Thyroid gland (tissue), 4 donors: ENCODE measurements at regions not wholly inside any gene's neighbourhood (a gene's known extent, or its start where the extent isn't known, plus 50 kb on each side); places are given as distances from the start of the nearest gene placed in this dataset.

ENCODE experiments used
- DNase-seq, 2 donors: peaks; one replicate each; pipeline ENCODE4 v3.0.0-alpha.2; 2019
- H3K27ac ChIP-seq, 3 donors: fragments of 200-600 bp; sonication (generic); 1 replicate in 2 of 3; 2 replicates in 1 of 3; pipeline ENCODE4 v1.5.1; 2016 to 2019; ENCODE audit warnings: mild to moderate bottlenecking in 1 of 3, moderate library complexity in 1 of 3
- H3K27me3 ChIP-seq: fragments of 200-600 bp; sonication (generic); one replicate; pipeline ENCODE4 v1.5.1; 2019
- H3K36me3 ChIP-seq, 2 donors: fragments of 200-600 bp; sonication (generic); one replicate each; pipeline ENCODE4 v1.5.1; 2016 to 2019
- H3K4me1 ChIP-seq, 2 donors: fragments of 200-600 bp; sonication (generic); one replicate each; pipeline ENCODE4 v1.5.1; 2017 to 2019
- H3K4me3 ChIP-seq, 3 donors: fragments of 200-600 bp; sonication (generic); replicated peaks in 1 of 3; 1 replicate in 2 of 3; 2 replicates in 1 of 3; pipeline ENCODE4 v1.5.1; 2016; ENCODE audit warnings: mild to moderate bottlenecking in 1 of 3
- H3K9me3 ChIP-seq: fragments of 200-600 bp; sonication (generic); one replicate; pipeline ENCODE4 v1.5.1; 2017
- POLR2A ChIP-seq, 2 donors: fragments of 450-650 bp; IDR thresholded peaks; one replicate each; pipeline ENCODE4 v1.6.1; 2017; ENCODE audit warnings: antibody characterized with exemption in 2 of 2, mild to moderate bottlenecking in 2 of 2, moderate library complexity in 1 of 2
- WGBS, 2 donors: methylation state at CpG; one replicate each; pipeline ENCODE4 v1.1.5; 2017; 5-methylcytosine and 5-hydroxymethylcytosine counted together
- intact Hi-C: fragments of 100-400 bp; cut with DNase I; formaldehyde crosslinking; loops from one replicate; pipeline ENCODE4 v1.15.1; 2023
- TF ChIP-seq, protein P1 (sequence below), 6 experiments: fragments of 200-600 bp in 3 of 6; fragments of 450-650 bp in 3 of 6; sonication (generic) in 3 of 6; IDR thresholded peaks; one replicate each; pipeline ENCODE4 v1.5.1; 2016 to 2019; ENCODE audit warnings: antibody characterized with exemption in 6 of 6, mild to moderate bottlenecking in 2 of 6, inconsistent platforms in 1 of 6, moderate library complexity in 1 of 6

DNA sequence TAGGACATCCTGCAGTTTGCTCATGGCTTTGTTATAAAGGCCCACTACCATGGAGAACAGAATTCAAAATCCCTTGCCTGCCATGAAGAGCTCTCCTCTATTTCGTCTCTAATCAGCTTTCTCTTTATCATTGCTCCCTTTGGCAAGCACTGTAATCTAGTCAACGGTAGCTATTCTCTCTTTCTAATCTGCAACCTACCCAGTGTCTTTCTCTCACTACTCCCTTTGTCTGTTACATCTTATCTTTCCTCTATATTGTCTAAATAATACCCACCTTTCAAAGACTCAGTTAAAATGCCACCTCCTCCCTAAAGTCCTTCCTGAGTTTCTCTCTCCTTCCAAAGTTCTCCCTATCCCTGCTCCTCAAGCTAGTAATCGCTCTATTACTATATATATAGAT is 108.1 kb downstream of the FZD1 start:
- Histone ChIP-seq H3K27ac (no peak overlapping the region), H3K36me3 (no peaks in the 10 kb centered on the region), H3K4me1 (no peaks in the 10 kb centered on the region), H3K4me3 (no peak overlapping the region), H3K9me3 (no peaks in the 10 kb centered on the region), H3K27me3 (no peaks in the 10 kb centered on the region)
- no peak for DNase-seq
- TF ChIP-seq, protein P1, sequence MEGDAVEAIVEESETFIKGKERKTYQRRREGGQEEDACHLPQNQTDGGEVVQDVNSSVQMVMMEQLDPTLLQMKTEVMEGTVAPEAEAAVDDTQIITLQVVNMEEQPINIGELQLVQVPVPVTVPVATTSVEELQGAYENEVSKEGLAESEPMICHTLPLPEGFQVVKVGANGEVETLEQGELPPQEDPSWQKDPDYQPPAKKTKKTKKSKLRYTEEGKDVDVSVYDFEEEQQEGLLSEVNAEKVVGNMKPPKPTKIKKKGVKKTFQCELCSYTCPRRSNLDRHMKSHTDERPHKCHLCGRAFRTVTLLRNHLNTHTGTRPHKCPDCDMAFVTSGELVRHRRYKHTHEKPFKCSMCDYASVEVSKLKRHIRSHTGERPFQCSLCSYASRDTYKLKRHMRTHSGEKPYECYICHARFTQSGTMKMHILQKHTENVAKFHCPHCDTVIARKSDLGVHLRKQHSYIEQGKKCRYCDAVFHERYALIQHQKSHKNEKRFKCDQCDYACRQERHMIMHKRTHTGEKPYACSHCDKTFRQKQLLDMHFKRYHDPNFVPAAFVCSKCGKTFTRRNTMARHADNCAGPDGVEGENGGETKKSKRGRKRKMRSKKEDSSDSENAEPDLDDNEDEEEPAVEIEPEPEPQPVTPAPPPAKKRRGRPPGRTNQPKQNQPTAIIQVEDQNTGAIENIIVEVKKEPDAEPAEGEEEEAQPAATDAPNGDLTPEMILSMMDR (IDR thresholded peaks at IDR 0.05), result no peak
- TF ChIP-seq POLR2A (IDR thresholded peaks at IDR 0.05), result no peak
- 79 to 85% methylated on average over 3 of the region's 3 CpGs for WGBS, 2 donors
- intact Hi-C loops, result no loop called here

DNA sequence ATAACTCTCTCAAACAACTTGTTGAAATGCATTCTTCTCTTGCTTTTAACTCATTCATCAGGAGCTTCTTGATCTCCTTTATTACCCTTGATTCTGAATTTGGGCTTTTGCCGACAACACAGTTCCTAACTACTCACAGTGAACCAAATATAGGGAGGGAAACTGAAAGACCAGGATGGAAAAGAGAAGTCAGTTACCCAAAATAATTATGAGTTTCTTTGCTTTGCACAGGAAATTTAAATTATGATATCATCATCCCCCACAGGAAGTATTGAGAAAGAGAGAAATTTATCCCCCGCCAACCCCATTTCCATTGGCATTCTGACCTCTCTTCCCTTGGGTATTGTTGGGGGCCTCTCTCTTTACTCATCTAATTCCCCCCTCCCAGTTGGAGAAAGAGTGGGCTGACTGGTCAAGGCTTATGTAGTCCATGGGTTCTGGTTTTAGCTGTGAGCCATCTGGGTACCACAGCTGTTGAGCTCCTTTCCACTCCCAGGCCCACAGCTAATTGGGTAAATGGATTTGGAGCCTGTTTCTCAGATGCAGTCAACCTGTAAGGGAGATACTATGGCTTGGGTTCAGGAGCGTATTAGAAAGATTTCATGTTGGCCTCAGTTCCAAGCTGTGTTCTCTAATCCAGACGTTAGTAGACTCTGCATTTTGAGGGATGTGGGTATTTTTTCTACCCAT is 109.0 kb downstream of the FZD1 start:
- DNase-seq, result no peak
- Histone ChIP-seq H3K27ac (no peak overlapping the region), H3K4me3 (no peak overlapping the region), H3K27me3 (no peaks in the 10 kb centered on the region), H3K9me3 (no peaks in the 10 kb centered on the region), H3K36me3 (no peaks in the 10 kb centered on the region), H3K4me1 (no peaks in the 10 kb centered on the region)
- 61 to 67% methylated on average over 4 of the region's 4 CpGs for WGBS, 2 donors
- TF ChIP-seq, protein P1 (IDR thresholded peaks at IDR 0.05), result no peak
- TF ChIP-seq POLR2A (IDR thresholded peaks at IDR 0.05), result no peak
- intact Hi-C loops, result no loop called here

DNA sequence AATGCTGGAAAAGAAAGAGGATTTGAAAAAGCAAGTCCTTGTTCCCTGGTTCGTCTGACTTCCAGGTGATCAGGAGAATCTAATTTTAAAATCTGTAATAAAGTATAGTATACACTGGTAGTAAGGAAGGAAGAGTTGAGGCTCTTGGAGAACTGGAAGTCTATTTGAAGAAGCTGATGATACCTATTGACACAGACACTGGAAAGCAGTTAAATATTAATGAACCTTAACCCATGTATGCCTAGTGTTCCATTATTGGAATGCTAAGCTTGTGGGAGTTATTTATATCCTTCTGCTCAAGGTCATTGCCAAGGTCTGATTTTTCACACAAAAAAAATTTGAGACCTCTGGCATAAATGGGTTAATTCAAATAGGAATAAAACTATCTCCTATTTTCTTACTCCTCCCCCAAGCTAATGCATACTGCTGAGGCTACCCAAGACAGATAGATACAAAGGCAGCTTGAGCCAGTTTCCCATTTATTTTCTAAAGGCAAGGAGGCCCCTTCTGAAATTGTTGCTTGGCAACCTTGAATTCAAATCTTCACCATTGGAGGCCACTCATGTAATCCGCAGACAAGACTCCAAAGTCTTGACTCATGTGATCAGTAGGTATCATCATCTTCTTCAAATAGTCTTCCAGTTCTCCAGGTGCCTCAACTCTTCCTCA is 110.2 kb downstream of the FZD1 start:
- H3K9me3 ChIP-seq, result no peaks in the 10 kb centered on the region
- no peaks in the 10 kb centered on the region for H3K36me3 ChIP-seq
- H3K4me3 ChIP-seq, result no peak overlapping the region
- intact Hi-C loops, result no loop called here
- no peak overlapping the region for H3K27ac ChIP-seq
- no peaks in the 10 kb centered on the region for H3K4me1 ChIP-seq
- TF ChIP-seq, protein P1 (IDR thresholded peaks at IDR 0.05), result no peak
- no peak for TF ChIP-seq POLR2A (IDR thresholded peaks at IDR 0.05)
- 91 to 92% methylated on average over 2 of the region's 2 CpGs for WGBS, 2 donors
- H3K27me3 ChIP-seq, result no peaks in the 10 kb centered on the region
- no peak for DNase-seq

DNA sequence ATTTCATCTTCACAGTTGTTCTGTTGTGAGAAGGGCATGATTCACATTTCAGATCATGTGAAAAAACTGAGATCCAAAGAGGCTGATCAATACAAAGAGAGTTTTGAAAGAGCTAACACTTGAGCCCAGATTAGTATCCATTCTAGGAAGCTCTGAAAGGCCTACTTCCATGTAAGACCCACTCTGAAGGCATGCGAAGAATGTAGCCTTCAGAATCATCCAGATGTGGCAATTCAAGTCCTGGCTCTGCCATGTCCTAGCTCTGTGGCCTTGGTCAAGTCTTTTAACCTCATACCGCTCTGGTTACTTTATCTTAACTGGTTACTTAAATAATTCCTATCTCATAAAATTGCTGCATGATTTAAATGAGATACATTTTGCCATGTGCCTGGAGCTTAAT is 111.1 kb downstream of the FZD1 start:
- Histone ChIP-seq H3K4me1 (no peaks in the 10 kb centered on the region), H3K27ac (no peak overlapping the region), H3K27me3 (no peaks in the 10 kb centered on the region), H3K36me3 (no peaks in the 10 kb centered on the region), H3K4me3 (no peak overlapping the region), H3K9me3 (no peaks in the 10 kb centered on the region)
- intact Hi-C loops, result no loop called here
- 94 to 98% methylated on average over 2 of the region's 2 CpGs for WGBS, 2 donors
- TF ChIP-seq, protein P1 (IDR thresholded peaks at IDR 0.05), result no peak
- TF ChIP-seq POLR2A (IDR thresholded peaks at IDR 0.05), result no peak
- no peak for DNase-seq

DNA sequence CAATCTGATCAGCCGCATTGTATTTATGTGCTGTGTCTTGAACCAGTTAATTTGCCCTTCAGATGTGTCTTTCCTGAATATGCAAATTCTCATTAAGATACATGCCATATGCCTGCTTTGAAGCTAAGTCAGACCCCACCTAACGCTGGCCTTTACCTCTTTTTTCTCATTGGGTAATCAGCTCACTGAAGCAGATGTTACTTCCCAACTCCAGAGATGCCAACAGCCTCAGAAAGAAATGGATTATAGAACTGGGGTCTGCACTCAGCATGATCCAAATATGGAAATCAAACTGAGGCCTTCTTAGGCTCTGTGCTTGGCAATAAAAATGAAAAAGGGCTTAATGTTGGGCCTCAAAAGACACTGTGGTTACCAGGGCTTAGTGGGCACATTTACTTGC is 113.9 kb downstream of the FZD1 start:
- H3K27me3 ChIP-seq, result no peaks in the 10 kb centered on the region
- 92 to 95% methylated on average over 2 of the region's 2 CpGs for WGBS, 2 donors
- intact Hi-C loops, result no loop called here
- H3K36me3 ChIP-seq, result no peaks in the 10 kb centered on the region
- TF ChIP-seq, protein P1 (IDR thresholded peaks at IDR 0.05), result no peak
- no peak for TF ChIP-seq POLR2A (IDR thresholded peaks at IDR 0.05)
- H3K4me1 ChIP-seq, result no peaks in the 10 kb centered on the region
- no peak overlapping the region for H3K27ac ChIP-seq
- H3K9me3 ChIP-seq, result no peaks in the 10 kb centered on the region
- no peak for DNase-seq
- H3K4me3 ChIP-seq, result no peak overlapping the region
